Adrenal gland (tissue), 9 donors: ENCODE measurements at regions not wholly inside any gene's neighbourhood (a gene's known extent, or its start where the extent isn't known, plus 50 kb on each side); places are given as distances from the start of the nearest gene placed in this dataset.

Experiments
- DNase-seq, 7 donors: peaks; one replicate each; pipeline ENCODE4 v3.0.0-alpha.2; 2019 to 2020
- H3K27ac ChIP-seq, 5 donors: fragments of 200-600 bp; sonication (generic) in 4 of 5; 1 replicate in 3 of 5; 2 replicates in 2 of 5; pipeline versions ENCODE4 v1.5.1 to v1.8.0; 2016 to 2020; ENCODE audit warnings: mild to moderate bottlenecking in 1 of 5
- H3K27me3 ChIP-seq: fragments of 200-600 bp; 2 replicates; pipeline ENCODE4 v1.8.0; 2021
- H3K36me3 ChIP-seq, 2 donors: fragments of 200-600 bp; replicated peaks in 1 of 2; 1 replicate in 1 of 2; 2 replicates in 1 of 2; pipeline versions ENCODE4 v1.5.1 to v1.8.0; 2018 to 2022
- H3K4me1 ChIP-seq, 2 donors: fragments of 200-600 bp; replicated peaks in 1 of 2; 1 replicate in 1 of 2; 2 replicates in 1 of 2; pipeline versions ENCODE4 v1.5.1 to v1.8.0; 2018 to 2021
- H3K4me3 ChIP-seq, 4 donors: fragments of 200-600 bp; sonication (generic) in 3 of 4; one replicate each; pipeline ENCODE4 v1.5.1; 2016 to 2018
- H3K9me3 ChIP-seq, 3 donors: fragments of 200-600 bp; sonication (generic) in 1 of 3; replicated peaks in 1 of 3; 1 replicate in 2 of 3; 2 replicates in 1 of 3; pipeline versions ENCODE4 v1.5.1 to v1.8.0; 2016 to 2021
- CTCF ChIP-seq, 6 experiments: fragments of 450-650 bp in 4 of 6; fragments of 200-600 bp in 2 of 6; sonication (generic) in 1 of 6; IDR thresholded peaks; 1 replicate in 5 of 6; 2 replicates in 1 of 6; pipeline versions ENCODE4 v1.5.1 to v1.8.0; 2016 to 2021; ENCODE audit warnings: antibody characterized with exemption in 6 of 6, mild to moderate bottlenecking in 2 of 6, moderate library complexity in 1 of 6
- POLR2A ChIP-seq, 2 donors: fragments of 450-650 bp; IDR thresholded peaks; one replicate each; pipeline ENCODE4 v1.6.1; 2017; ENCODE audit warnings: antibody characterized with exemption in 2 of 2, mild to moderate bottlenecking in 2 of 2, moderate library complexity in 1 of 2
- WGBS, 4 donors: extraction: QIAGEN DNeasy Blood & Tissue Kit in 2 of 4; methylation state at CpG; one replicate each; pipeline versions ENCODE4 v1.1.5 to v1.1.7; 2013 to 2017; 5-methylcytosine and 5-hydroxymethylcytosine counted together
- intact Hi-C, 2 donors: fragments of 100-400 bp; cut with DNase I; formaldehyde crosslinking; loops; one replicate each; pipeline versions ENCODE4 v1.14.1 to v1.15.0; 2022 to 2023
- donor health status: healthy with polysubstance abuse.
- donor health status: Bipolar disorder and iron deficiency.
- donor health status: DM: yes; HTN: yes; CAD: no.
- donor health status: DM: no; HTN: no; CAD: no.
- donor health status: DM: no; HTN: no; CAD: no.

- no peak for DNase-seq
- Histone ChIP-seq H3K9me3 (no peaks in the 10 kb centered on the region), H3K4me3 (no peak overlapping the region), H3K4me1 (no peaks in the 10 kb centered on the region), H3K27me3 (no peaks in the 10 kb centered on the region), H3K27ac (no peak overlapping the region), H3K36me3 (no peaks in the 10 kb centered on the region)
- TF ChIP-seq POLR2A (IDR thresholded peaks at IDR 0.05) (no peak), CTCF (IDR thresholded peaks at IDR 0.05) (no peak)
- WGBS, 4 donors, result 93 to 95% (median 93%) methylated on average over 4 of the region's 4 CpGs
- intact Hi-C loops, result no loop called here
Measured at GRCh38 chr7:110607050-110607857, 483.7 kb upstream of the LRRN3 start.

GRCh38 chr7:110609336-110609735 is 481.6 kb upstream of the LRRN3 start:
- intact Hi-C loops, result no loop called here
- Histone ChIP-seq H3K36me3 (no peaks in the 10 kb centered on the region), H3K27me3 (no peaks in the 10 kb centered on the region), H3K4me1 (no peaks in the 10 kb centered on the region), H3K4me3 (no peak overlapping the region), H3K9me3 (no peaks in the 10 kb centered on the region), H3K27ac (no peak overlapping the region)
- no peak for TF ChIP-seq POLR2A (IDR thresholded peaks at IDR 0.05)
- TF ChIP-seq CTCF (IDR thresholded peaks at IDR 0.05), result no peak
- DNase-seq, result no peak

GRCh38 chr7:110612680-110613079 is 478.2 kb upstream of the LRRN3 start:
- Histone ChIP-seq H3K36me3 (no peaks in the 10 kb centered on the region), H3K27me3 (no peaks in the 10 kb centered on the region), H3K9me3 (no peaks in the 10 kb centered on the region), H3K4me1 (no peaks in the 10 kb centered on the region), H3K27ac (no peak overlapping the region), H3K4me3 (no peak overlapping the region)
- TF ChIP-seq POLR2A (IDR thresholded peaks at IDR 0.05) (no peak), CTCF (IDR thresholded peaks at IDR 0.05) (no peak)
- 45 to 64% (median 54%) methylated on average over 1 of the region's 1 CpG for WGBS, 4 donors
- intact Hi-C loops, result no loop called here
- DNase-seq, result no peak
